ES-I3 (cell line): ENCODE measurements at regions not wholly inside any gene's neighbourhood (a gene's known extent, or its start where the extent isn't known, plus 50 kb on each side); places are given as distances from the start of the nearest gene placed in this dataset.
"Not testable (repeated sequence)": the region's sequence is repeated elsewhere in the genome, so short reads cannot be mapped to it uniquely, and the experiment has no call there.

Experiments
- H3K36me3 ChIP-seq: 2 replicates; pipeline ENCODE4 v1.6.1; 2013; ENCODE audit warnings: mild to moderate bottlenecking, low read length, control low read depth, moderate library complexity; ENCODE audit not compliant: insufficient read depth
- H3K4me1 ChIP-seq: 2 replicates; pipeline ENCODE4 v1.6.1; 2013; ENCODE audit warnings: mild to moderate bottlenecking, control low read depth, low read length; ENCODE audit not compliant: insufficient read depth
- H3K9ac ChIP-seq: 2 replicates; pipeline ENCODE4 v1.6.1; 2013; ENCODE audit warnings: low read depth, mild to moderate bottlenecking, low read length, moderate library complexity
- H3K9me3 ChIP-seq: 2 replicates; pipeline ENCODE4 v1.6.1; 2013; ENCODE audit warnings: mild to moderate bottlenecking, low read length, moderate library complexity; ENCODE audit not compliant: control insufficient read depth, insufficient read depth

GRCh38 chr6:57708061-57708460 is 390.6 kb downstream of the PRIM2 start:
- not testable (repeated sequence) for H3K36me3 ChIP-seq, H3K4me1 ChIP-seq, H3K9me3 ChIP-seq, H3K9ac ChIP-seq

DNA sequence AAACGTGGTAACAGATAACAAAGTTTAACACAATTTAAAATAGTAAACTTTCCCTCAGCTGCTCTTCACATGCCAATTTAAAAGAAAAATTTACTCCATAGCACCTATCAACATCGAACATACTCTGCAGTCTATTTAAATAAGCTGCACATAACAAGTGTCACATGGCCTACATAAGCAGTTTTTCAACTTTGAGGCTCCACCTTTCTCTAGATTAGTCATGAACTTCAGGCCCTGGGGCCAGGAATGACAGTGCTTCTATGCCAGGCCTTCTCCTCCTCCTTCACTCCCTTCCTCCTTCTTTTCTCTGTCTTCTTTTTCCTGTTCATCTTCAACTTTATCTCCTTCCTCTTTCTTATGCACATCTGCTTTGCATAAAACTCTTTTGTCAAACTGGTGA is 405.1 kb downstream of the PRIM2 start:
- H3K36me3 ChIP-seq, H3K4me1 ChIP-seq, H3K9ac ChIP-seq, H3K9me3 ChIP-seq: not testable (repeated sequence)

GRCh38 chr6:57723815-57724401 is 406.5 kb downstream of the PRIM2 start:
- not testable (repeated sequence) for H3K4me1 ChIP-seq, H3K9me3 ChIP-seq, H3K36me3 ChIP-seq, H3K9ac ChIP-seq

DNA sequence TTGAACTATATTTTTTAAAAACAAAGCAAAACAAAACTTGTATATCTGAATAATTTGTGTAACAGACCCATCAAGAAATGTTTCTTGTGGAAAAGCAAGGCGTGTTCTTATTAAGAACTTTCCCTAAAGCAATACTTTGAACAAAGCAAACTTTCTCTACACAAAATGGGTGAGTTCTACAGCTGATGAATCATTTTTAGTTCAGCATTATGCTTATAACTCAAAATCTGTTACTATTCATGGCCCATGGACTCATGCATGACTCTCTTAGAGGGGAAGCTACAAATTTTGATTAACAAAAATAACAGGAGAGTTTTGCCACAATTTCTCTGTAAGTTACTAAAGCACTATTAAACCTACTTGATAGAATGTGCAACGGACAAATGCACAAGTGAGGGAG is 412.0 kb downstream of the PRIM2 start:
- not testable (repeated sequence) for H3K9me3 ChIP-seq, H3K4me1 ChIP-seq, H3K9ac ChIP-seq, H3K36me3 ChIP-seq

DNA sequence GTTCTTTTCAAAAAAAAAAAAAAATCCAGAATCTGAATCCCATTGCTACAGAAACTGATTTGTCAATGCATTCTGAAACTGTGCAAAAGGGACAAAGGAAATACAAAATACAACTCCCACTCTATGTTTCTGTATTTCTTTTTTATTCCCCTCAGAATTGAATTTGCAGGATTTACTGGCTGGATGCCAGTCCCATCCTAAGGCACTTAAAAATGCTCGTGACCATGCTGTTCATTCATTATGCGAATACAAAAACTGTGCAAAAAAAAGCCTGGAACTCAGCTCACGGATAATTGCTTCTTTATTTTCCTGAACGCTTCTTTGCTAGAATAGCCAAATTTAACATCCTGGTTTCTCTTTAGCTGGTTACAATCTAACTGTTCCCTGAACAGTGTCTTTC is 413.3 kb downstream of the PRIM2 start:
- H3K36me3 ChIP-seq, H3K4me1 ChIP-seq, H3K9me3 ChIP-seq, H3K9ac ChIP-seq: not testable (repeated sequence)

DNA sequence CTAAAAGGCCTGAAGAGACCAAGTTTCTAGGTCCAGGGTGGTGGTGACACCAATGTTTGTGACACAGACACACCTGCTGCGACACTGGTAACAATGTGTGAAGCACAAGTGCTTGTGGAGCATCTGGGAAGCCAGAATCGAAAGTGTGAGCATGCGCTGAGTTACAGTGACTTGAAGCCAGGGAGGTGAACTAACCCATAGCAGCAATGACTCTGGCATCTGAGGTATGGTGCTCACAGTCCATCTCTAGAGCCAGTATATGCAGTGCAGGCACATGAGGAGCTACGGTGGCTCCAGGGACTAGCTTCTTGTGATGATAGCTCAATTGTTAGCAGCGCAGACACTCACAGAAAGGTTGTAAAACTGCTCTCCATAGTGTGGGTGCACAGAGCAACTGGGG is 430.3 kb downstream of the PRIM2 start:
- not testable (repeated sequence) for H3K4me1 ChIP-seq, H3K9ac ChIP-seq, H3K9me3 ChIP-seq, H3K36me3 ChIP-seq

- not testable (repeated sequence) for H3K9me3 ChIP-seq, H3K4me1 ChIP-seq, H3K9ac ChIP-seq, H3K36me3 ChIP-seq
These were observed 442.4 kb downstream of the PRIM2 start for GRCh38 chr6:57759850-57760249.

DNA sequence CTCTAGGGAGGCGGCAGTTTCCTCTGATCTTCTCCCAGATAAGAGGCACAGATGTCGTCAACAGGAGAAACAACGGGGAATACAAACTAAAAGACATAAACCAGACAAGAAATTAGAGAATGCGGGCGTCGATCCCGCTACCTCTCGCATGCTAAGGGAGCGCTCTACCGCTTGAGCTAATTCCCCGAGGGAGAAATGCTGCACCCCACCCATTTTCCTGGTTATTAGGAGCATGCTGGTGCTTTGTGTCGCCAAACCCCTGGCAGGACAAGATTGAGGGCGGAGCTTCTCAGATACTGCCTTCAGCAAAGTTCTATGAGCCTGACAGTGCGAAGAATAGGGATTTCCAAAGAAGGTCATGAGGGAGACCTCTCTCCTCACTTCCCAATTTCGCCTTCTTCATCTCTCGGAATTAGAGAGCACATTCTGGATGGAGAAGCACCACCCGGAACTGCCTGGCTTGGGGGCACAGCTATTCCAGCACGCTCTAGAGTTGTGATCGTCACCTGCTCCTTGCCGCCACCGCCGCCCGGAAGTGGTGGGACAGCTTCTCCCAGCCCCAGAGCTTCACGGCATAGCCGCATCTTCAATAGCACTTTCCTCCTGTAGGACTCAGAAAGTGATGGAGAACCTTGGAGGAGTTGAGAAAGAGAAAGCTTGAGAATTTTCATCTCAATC is 475.4 kb downstream of the PRIM2 start:
- H3K4me1 ChIP-seq, result not testable (repeated sequence)
- H3K9ac ChIP-seq, result peak overlapping the region; percentile 45; the same call in 1 of the 2 replicates

DNA sequence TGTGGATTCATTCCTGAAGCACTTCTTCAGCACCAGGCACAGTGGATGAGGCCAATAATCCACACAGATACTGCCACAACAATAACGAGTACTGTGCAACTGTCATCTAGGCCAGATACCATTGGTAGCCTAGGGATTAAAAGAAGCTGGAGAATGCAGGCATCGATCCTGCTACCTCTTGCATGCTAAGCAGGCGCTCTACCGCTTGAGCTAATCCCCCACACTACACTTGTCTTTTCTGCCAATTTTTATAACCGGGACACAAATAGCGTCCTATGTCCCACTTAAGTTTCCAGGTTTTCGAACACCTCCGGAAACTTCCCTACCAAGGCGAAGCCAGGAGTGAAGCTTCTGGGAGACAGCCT is 475.9 kb downstream of the PRIM2 start:
- peak overlapping the region; percentile 45; the same call in 1 of the 2 replicates for H3K9ac ChIP-seq
- not testable (repeated sequence) for H3K4me1 ChIP-seq, H3K9me3 ChIP-seq, H3K36me3 ChIP-seq

More for the DNA sequence above, 475.4 kb downstream of the PRIM2 start:
- H3K9me3 ChIP-seq, H3K36me3 ChIP-seq: not testable (repeated sequence)

- H3K9ac ChIP-seq, result peak overlapping the region; percentile 68; the same call in 1 of the 2 replicates
- H3K4me1 ChIP-seq, H3K9me3 ChIP-seq, H3K36me3 ChIP-seq: not testable (repeated sequence)
These were observed 482.5 kb downstream of the PRIM2 start for GRCh38 chr6:57799703-57800479.

- H3K4me1 ChIP-seq, H3K36me3 ChIP-seq, H3K9me3 ChIP-seq: not testable (repeated sequence)
- H3K9ac ChIP-seq, result peak overlapping the region; percentile 24; the same call in 1 of the 2 replicates
These were observed 491.2 kb downstream of the PRIM2 start for GRCh38 chr6:57808581-57808980.

- H3K9me3 ChIP-seq, H3K36me3 ChIP-seq, H3K4me1 ChIP-seq, H3K9ac ChIP-seq: not testable (repeated sequence)
These were observed 492.0 kb downstream of the PRIM2 start for GRCh38 chr6:57809454-57809853.

DNA sequence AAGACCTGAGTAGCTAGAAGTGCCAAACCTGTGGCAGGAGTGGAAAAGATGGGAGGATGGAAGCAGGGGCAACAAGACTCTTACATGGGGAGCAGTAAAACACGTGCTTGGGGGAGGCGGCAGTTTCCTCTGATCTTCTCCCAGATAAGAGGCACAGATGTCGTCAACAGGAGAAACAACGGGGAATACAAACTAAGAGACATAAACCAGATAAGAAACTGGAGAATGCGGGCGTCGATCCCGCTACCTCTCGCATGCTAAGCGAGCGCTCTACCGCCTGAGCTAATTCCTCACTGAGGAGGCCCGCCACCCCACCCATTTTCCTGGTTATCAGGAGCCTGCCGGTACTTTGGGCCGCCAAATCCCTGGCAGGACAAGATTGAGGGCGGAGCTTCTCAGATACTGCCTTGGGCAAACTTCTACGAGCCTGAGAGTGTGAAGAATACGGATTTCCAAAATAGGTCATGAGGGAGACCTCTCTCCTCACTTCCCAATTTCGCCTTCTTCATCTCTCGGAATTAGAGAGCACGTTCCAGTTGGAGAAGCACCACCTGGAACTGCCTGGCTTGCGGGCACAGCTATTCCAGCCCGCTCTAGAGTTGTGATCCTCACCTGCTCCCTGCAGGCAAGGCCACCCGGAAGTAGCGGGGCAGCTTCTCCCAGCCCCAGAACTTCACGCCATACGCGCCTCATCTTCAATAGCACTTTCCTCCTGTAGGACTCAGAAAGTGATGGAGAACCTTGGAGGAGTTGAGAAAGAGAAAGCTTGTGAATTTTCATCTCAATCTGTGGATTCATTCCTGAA is 496.0 kb downstream of the PRIM2 start:
- H3K9me3 ChIP-seq, H3K4me1 ChIP-seq, H3K36me3 ChIP-seq: not testable (repeated sequence)
- peak overlapping the region; percentile 89; the same call in 1 of the 2 replicates for H3K9ac ChIP-seq

DNA sequence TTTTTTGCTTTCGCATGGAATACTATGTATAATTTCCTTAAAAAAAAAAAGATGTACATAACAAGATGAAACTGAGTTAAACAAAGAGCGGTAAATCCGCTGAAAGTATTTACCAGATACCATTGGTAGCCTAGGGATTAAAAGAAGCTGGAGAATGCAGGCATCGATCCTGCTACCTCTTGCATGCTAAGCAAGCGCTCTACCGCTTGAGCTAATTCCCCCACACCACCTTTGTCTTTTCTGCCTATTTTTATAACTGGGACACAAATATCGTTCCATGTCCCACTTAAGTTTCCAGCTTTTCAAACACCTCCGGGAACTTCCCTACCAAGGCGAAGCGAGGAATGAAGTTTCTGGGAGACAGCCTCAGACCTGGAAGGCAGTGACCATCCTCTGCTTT is 498.4 kb downstream of the PRIM2 start:
- H3K9me3 ChIP-seq, H3K9ac ChIP-seq, H3K4me1 ChIP-seq, H3K36me3 ChIP-seq: not testable (repeated sequence)

DNA sequence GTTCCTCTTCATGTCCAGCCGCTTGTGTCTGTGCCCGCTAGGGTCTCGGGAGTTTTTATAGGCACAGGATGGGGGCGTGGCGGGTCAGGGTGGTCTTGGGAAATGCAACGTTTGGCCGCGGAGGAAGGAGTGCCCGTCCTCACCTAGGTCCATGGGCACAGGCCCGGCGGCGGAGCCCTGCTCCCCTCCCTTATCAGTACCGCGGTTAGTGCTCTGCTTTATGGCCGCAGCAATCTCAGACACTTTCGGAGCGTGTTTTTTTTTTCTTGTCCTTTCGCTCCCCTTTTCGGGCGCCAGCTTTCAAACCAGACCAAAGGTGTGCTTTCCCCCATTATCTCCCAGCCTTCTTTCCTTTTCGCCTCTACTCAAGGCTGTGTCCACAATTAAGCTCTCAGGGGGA is 503.9 kb downstream of the PRIM2 start:
- not testable (repeated sequence) for H3K9me3 ChIP-seq, H3K4me1 ChIP-seq, H3K36me3 ChIP-seq, H3K9ac ChIP-seq
